Muscle of back (tissue), 3 donors: ENCODE measurements at regions not wholly inside any gene's neighbourhood (a gene's known extent, or its start where the extent isn't known, plus 50 kb on each side); places are given as distances from the start of the nearest gene placed in this dataset.
"Not testable (repeated sequence)": the region's sequence is repeated elsewhere in the genome, so short reads cannot be mapped to it uniquely, and the experiment has no call there.

ENCODE experiments used
- DNase-seq, 3 donors: peaks; one replicate each; pipeline versions ENCODE4 v3.0.0 to v3.0.0-alpha.2; 2013

DNA sequence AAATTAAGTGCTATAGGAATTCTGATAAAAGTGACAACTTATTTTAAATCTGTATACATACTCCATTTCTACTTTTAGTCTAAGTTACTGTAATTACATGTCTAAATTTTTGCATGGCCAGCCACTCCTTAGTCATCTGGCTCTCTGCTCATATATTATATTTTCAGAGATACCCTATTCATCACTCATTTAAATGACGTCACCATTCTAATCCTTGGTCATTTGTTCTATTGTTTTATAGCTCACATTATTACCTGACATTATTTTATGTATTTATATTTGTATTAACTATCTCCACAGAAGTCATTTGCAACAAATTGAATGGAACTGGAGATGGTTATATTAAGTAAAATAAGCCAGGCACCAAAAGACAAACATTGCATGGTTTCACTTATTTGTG lies 179.6 kb upstream of the CXorf51A start:
- no peak for DNase-seq

DNA sequence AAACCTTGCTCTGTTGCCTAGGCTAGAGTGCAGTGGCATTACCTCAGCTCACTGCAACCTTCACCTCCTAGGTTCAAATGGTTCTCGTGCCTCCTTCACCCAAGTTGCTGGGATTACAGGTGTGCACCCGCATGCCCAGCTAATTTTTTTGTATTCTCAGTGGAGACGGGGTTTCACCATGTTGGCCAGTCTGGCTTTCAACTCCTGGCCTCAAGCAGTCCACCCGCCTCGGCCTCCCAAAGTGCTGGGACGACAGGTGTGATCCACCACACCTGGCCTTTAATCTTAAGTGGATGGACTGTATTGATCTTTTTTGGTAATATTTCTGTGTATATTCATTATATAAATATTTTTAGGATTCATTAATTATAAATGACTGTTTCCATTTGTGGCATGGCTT lies 158.7 kb upstream of the CXorf51A start:
- no peak for DNase-seq

DNA sequence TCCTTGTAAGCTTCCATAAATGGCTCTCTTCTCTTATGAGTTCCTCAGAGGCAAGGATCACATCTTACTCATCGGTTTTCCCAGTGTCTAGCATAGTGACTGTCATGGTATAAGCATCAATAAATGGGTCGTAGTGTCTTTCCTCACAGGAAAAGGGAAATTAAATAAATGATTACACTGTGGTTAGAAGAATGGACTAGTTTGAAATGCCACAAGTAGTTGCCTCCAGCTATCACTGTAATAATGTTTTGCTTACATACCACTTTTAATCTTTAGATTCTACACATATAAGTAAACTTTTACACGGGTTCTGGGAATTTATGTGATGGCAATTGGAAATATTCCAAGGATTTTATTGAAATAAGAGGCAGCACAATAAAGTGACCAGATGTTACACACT lies 152.8 kb upstream of the CXorf51A start:
- no peak for DNase-seq

GRCh38 chrX:146956760-146957159 lies 142.2 kb upstream of the CXorf51A start:
- no peak for DNase-seq

DNA sequence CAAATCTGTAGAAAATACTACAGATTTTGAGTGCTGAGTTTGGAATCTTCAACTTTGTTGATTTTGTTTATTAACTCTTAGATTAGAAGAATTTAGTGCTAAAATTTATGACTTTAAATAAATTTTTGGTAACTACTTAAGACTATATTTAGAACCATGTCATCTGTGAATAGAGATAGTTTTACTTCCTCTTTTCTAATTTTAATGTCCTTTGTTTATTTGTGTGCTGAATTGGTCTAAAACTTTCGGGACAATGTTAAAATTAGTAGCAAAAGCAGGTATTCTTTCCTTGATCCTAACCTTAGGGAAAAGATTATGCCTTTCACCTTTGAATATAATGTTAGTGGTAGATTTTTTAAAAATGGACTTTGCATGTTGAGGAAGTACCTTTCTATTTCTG lies 119.7 kb upstream of the CXorf51A start:
- no peak for DNase-seq

GRCh38 chrX:146932997-146933396 lies 118.5 kb upstream of the CXorf51A start:
- DNase-seq, result peak in 1 of 3 donors; percentile 0

- no peak for DNase-seq
These were observed 106.7 kb upstream of the CXorf51A start for GRCh38 chrX:146921204-146921603.

DNA sequence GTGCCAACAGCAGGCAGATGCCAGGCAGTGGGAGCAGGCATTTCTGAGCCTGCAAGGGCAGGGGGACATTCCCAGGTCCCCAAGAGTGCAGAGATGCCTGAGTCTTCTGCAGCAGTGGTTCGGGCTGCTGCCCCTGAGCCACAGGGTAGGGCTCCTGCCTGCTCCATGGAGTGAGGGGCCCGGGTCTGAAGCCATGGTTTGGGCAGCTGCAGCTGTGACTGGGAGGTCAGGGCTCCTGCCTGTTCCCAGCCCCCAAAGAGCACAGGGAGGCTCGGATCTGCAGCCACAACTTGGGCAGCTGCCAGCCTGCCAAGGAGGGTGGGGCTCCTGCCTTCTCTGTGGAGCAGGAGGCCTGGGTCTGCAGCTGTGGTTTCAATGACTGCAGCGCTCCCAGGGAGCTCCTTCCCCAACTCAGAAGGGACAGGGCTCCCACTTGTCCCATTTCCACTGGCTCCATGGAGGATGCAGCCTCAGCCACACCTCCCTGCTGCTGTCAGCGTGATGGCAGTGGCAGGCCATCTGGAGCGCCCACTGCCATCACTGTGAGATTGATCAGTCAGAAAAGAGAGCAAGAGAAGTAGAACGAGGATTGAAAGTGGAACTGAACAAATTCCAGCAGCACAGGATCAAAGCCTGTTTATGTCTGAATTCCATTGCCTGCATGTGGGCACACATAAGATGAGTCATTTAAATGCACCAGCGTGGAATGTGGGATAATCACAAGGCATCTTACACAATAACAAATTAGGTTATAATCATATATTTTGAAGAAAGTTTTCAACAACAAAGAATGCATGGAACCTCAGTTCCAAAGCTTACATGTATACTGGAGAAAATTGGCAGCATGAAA lies 93.1 kb upstream of the CXorf51A start:
- DNase-seq, result no peak

DNA sequence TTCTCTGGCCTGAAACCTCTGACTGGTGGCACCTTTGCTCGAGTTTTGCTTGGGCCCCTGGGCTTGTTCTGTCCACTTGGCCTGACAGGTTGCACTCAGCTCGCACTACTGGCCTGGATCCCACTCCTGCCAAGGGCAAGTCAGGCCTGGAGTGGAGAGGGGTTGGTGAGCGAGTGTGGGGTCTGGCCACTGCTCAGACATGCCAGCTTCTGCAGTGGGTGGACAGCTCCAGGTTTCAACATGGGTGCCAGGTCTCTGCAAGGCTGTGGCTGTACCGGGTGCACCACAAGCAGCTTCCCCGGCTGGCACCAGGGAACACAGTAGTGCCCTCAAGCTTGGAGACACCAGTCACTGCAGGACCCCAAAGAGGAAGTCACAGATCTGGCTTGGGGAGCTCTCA lies 91.6 kb upstream of the CXorf51A start:
- no peak for DNase-seq

DNA sequence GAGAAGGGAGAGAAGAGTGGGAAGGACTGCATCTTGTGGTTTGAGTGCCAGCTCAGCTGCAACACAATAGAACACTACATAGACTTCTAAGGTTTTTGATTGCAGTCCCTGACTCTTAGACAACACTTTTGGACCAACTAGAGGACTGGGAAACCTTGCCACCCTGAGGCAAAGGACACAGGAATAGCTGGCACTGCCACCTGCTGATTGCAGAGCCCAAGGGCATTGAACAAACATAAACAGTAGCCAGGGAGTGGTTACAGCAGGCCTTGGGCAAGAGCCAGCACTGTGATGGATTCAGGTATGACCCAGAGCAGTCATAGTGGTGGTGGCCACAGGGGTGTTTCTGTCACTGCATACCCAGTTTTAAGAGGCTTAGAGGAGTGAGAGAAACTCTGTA lies 72.5 kb upstream of the CXorf51A start:
- DNase-seq, result no peak

GRCh38 chrX:146881521-146881920 lies 67.0 kb upstream of the CXorf51A start:
- no peak for DNase-seq

- not testable (repeated sequence) for DNase-seq
These were observed 52.3 kb upstream of the CXorf51A start for GRCh38 chrX:146866846-146867245.

- not testable (repeated sequence) for DNase-seq
These were observed 51.2 kb upstream of the CXorf51A start for GRCh38 chrX:146865734-146866133.
